Endodermal cell (in vitro differentiated cells): ENCODE measurements at regions not wholly inside any gene's neighbourhood (a gene's known extent, or its start where the extent isn't known, plus 50 kb on each side); places are given as distances from the start of the nearest gene placed in this dataset.
"Not testable (repeated sequence)": the region's sequence is repeated elsewhere in the genome, so short reads cannot be mapped to it uniquely, and the experiment has no call there.

Experiments used
- DNase-seq: peaks from one replicate; pipeline ENCODE4 v3.0.0-alpha.2; 2017
- H3K27ac ChIP-seq: 2 replicates; pipeline ENCODE4 v1.5.1; 2013; ENCODE audit warnings: mild to moderate bottlenecking, low read depth, low read length, moderate library complexity
- H3K27me3 ChIP-seq: 2 replicates; pipeline ENCODE4 v1.6.1; 2013; ENCODE audit warnings: mild to moderate bottlenecking, low read length, moderate library complexity; ENCODE audit not compliant: insufficient read depth, control insufficient read depth, poor library complexity, severe bottlenecking
- H3K36me3 ChIP-seq: 2 replicates; pipeline ENCODE4 v1.7.0; 2013; ENCODE audit warnings: mild to moderate bottlenecking, low read length, moderate library complexity; ENCODE audit not compliant: control insufficient read depth, insufficient read depth
- H3K4me1 ChIP-seq: one replicate; pipeline ENCODE4 v1.7.0; 2013; ENCODE audit warnings: low read length; ENCODE audit not compliant: control insufficient read depth, insufficient read depth
- H3K4me3 ChIP-seq: 2 replicates; pipeline ENCODE4 v1.5.1; 2013; ENCODE audit warnings: mild to moderate bottlenecking, low read length, moderate library complexity
- H3K9ac ChIP-seq: 2 replicates; pipeline ENCODE4 v1.6.1; 2013; ENCODE audit warnings: mild to moderate bottlenecking, low read length, moderate library complexity; ENCODE audit not compliant: poor library complexity, severe bottlenecking; ENCODE audit errors: extremely low read depth
- H3K9me3 ChIP-seq: 2 replicates; pipeline ENCODE4 v1.6.1; 2013; ENCODE audit warnings: mild to moderate bottlenecking, low read length, moderate library complexity; ENCODE audit not compliant: control insufficient read depth
- H3K27ac Mint-ChIP-seq: 2 replicates; pipeline ENCODE4 v1.8.0; 2020; ENCODE audit warnings: mixed read lengths
- H3K27me3 Mint-ChIP-seq: 2 replicates; pipeline ENCODE4 v1.8.0; 2021; ENCODE audit warnings: mild to moderate bottlenecking, mixed read lengths; ENCODE audit not compliant: insufficient read depth
- H3K36me3 Mint-ChIP-seq: 2 replicates; pipeline ENCODE4 v1.8.0; 2020; ENCODE audit warnings: low read depth, mixed read lengths
- H3K4me1 Mint-ChIP-seq: 2 replicates; pipeline ENCODE4 v1.8.0; 2020; ENCODE audit warnings: mixed read lengths
- H3K4me3 Mint-ChIP-seq: 2 replicates; pipeline ENCODE4 v1.8.0; 2020; ENCODE audit warnings: mild to moderate bottlenecking, moderate library complexity, mixed read lengths
- H3K9me3 Mint-ChIP-seq: 2 replicates; pipeline ENCODE4 v1.8.0; 2020; ENCODE audit warnings: mild to moderate bottlenecking, mixed read lengths
- WGBS, 2 experiments: methylation state at CpG; one replicate each; pipeline versions ENCODE4 v1.1.5 to v1.1.7; 2013; ENCODE audit warnings: missing lambda C conversion rate in 2 of 2, mixed read lengths in 1 of 2; ENCODE audit not compliant: insufficient coverage in 1 of 2, insufficient read length in 1 of 2; 5-methylcytosine and 5-hydroxymethylcytosine counted together
- TF ChIP-seq, protein P1 (sequence below): fragments of 200-600 bp; sonication (generic); conservative IDR thresholded peaks from 2 replicates; pipeline ENCODE4 v1.5.0; 2021; ENCODE audit warnings: antibody characterized with exemption, mild to moderate bottlenecking

DNA sequence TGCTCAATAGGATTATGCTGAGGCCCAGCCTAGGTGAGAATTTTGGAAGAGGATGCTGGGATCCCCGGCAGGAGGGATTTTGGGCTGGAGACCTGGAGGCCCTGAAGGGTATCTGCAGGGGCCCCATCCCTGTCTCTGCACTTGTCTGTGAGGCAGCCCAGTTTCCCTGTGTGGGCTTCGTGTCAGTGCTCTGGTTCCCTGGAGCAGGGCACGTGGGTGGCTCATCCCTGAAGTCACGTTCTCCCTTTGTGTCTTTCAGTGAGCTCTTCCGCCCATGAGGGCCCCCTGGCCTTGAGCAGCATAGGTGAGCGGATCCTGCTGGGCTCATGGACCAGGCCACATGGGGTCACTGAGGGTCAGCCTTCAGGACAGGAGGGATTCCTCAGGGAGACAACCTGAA is 217.9 kb downstream of the SNRPN start:
- Histone ChIP-seq H3K27me3 (no peaks in the 10 kb centered on the region), H3K9ac (no peak overlapping the region), H3K9me3 (peaks cover 36% of the 10 kb centered on the region), H3K27ac (no peak overlapping the region), H3K36me3 (no peaks in the 10 kb centered on the region), H3K4me1 (no peaks in the 10 kb centered on the region), H3K4me3 (no peak overlapping the region)
- 80 to 85% methylated on average over 5 to 6 of the region's 6 CpGs for WGBS, 2 experiments
- H3K27ac Mint-ChIP-seq: no peak overlapping the region
- peak; percentile 5 for DNase-seq
- H3K4me3 Mint-ChIP-seq: no peak overlapping the region
- TF ChIP-seq, protein P1, sequence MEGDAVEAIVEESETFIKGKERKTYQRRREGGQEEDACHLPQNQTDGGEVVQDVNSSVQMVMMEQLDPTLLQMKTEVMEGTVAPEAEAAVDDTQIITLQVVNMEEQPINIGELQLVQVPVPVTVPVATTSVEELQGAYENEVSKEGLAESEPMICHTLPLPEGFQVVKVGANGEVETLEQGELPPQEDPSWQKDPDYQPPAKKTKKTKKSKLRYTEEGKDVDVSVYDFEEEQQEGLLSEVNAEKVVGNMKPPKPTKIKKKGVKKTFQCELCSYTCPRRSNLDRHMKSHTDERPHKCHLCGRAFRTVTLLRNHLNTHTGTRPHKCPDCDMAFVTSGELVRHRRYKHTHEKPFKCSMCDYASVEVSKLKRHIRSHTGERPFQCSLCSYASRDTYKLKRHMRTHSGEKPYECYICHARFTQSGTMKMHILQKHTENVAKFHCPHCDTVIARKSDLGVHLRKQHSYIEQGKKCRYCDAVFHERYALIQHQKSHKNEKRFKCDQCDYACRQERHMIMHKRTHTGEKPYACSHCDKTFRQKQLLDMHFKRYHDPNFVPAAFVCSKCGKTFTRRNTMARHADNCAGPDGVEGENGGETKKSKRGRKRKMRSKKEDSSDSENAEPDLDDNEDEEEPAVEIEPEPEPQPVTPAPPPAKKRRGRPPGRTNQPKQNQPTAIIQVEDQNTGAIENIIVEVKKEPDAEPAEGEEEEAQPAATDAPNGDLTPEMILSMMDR: no peak
- no peaks in the 10 kb centered on the region for H3K4me1 Mint-ChIP-seq
- H3K27me3 Mint-ChIP-seq: no peaks in the 10 kb centered on the region
- no peaks in the 10 kb centered on the region for H3K36me3 Mint-ChIP-seq
- H3K9me3 Mint-ChIP-seq: peaks cover 84% of the 10 kb centered on the region

DNA sequence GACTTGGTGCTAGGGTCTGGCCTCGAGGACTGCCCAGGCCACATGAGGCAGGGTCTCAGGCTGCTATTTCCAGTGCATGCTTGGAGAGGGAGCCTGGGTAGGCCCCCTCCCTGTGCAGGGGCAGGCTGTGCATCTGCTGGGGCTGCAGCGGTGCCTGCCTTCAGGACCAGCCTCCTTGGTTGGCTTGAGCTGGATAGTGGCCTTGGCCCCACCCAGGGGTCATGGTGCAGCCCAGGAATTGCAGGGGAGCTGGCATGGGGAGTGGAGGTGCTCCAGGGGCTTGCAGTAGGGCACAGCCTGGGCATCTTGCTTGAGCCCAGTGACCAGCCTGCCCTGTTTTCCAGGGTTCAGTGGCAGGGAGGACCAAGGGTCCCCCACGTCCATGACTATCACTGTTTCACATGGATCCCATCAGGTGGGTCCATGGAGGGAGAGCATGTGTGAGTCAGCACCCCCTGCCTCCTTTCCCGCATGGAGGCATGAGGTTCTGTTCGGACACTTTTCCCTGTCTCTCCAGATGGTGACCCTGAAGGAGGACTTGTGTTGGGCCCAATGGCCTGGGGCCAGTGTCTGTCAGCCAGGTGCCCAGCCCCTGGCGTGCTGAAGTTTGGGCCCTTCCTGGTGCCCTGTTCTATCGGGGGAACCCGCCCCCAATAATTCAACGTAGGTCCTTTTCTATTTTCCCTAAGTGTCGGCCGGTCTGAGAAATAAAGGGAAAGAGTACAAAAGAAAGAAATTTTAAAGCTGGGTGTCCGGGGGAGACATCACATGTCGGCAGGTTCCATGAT is 218.6 kb downstream of the SNRPN start:
- H3K27ac ChIP-seq: no peak overlapping the region
- Mint-ChIP-seq H3K36me3 (no peaks in the 10 kb centered on the region), H3K4me3 (no peak overlapping the region), H3K27ac (no peak overlapping the region), H3K4me1 (no peaks in the 10 kb centered on the region), H3K27me3 (no peaks in the 10 kb centered on the region), H3K9me3 (peaks cover 91% of the 10 kb centered on the region)
- no peak overlapping the region for H3K4me3 ChIP-seq
- 80 to 86% methylated on average over 6 to 13 of the region's 13 CpGs for WGBS, 2 experiments
- TF ChIP-seq, protein P1: no peak
- H3K4me1 ChIP-seq: no peaks in the 10 kb centered on the region
- no peaks in the 10 kb centered on the region for H3K36me3 ChIP-seq
- H3K9ac ChIP-seq: no peak overlapping the region
- H3K27me3 ChIP-seq: no peaks in the 10 kb centered on the region
- peak; percentile 9 for DNase-seq
- H3K9me3 ChIP-seq: peaks cover 31% of the 10 kb centered on the region

DNA sequence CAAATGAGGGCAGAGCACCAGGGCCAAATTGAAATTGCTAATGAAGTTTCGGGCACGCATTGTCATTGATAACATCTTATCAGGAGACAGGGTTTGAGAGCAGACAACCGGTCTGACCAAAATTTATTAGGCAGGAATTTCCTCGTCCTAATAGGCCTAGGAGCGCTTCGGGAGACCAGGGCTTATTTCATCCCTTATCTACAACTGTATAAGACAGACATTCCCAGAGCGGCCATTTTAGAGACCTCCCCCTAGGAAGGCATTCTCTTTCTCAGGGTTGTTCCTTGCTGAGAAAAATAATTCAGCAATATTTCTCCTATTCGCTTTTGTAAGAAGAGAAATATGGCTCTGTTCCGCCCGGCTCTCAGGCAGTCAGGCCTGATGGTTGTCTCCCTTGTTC is 219.4 kb downstream of the SNRPN start:
- not testable (repeated sequence) for H3K4me3 ChIP-seq, H3K27me3 Mint-ChIP-seq, H3K36me3 Mint-ChIP-seq, H3K4me1 ChIP-seq, H3K4me1 Mint-ChIP-seq, H3K27ac ChIP-seq, H3K27me3 ChIP-seq, H3K4me3 Mint-ChIP-seq, H3K9ac ChIP-seq, H3K27ac Mint-ChIP-seq, H3K36me3 ChIP-seq
- H3K9me3 ChIP-seq: peaks cover 31% of the 10 kb centered on the region
- WGBS, 2 experiments: 88 to 89% methylated on average over 3 to 10 of the region's 10 CpGs
- H3K9me3 Mint-ChIP-seq: peaks cover 96% of the 10 kb centered on the region
- peak; percentile 46 for DNase-seq
